ENCODE measurements at regions not wholly inside any gene's neighbourhood (a gene's known extent, or its start where the extent isn't known, plus 50 kb on each side); places are given as distances from the start of the nearest gene placed in this dataset.
"Not testable (repeated sequence)": the region's sequence is repeated elsewhere in the genome, so short reads cannot be mapped to it uniquely, and the experiment has no call there.

DNA sequence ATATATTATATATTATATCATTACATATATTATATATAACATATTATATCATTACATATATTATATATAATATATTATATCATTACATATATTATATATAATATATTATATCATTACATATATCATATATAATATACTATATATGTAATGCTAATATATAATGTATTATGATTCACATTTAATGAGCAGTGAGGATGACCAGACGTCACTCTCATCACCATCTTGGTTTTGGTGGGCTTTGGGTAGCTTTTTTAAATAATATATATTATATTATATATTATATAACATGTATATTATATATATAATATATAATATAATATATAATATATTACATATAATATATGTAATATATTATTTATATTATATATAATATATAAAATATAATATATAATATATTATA is 1189.4 kb upstream of the AUTS2 start:
- Histone ChIP-seq H3K4me3 (no peak overlapping the region), H3K27ac (no peak overlapping the region), H3K4me1 (no peaks in the 10 kb centered on the region), H3K9me3 (no peaks in the 10 kb centered on the region), H3K27me3 (no peaks in the 10 kb centered on the region), H3K36me3 (no peaks in the 10 kb centered on the region)
- ATAC-seq (no peak), DNase-seq (no peak)
- no peak for TF ChIP-seq POLR2A (IDR thresholded peaks at IDR 0.05)
- TF ChIP-seq, protein P1, sequence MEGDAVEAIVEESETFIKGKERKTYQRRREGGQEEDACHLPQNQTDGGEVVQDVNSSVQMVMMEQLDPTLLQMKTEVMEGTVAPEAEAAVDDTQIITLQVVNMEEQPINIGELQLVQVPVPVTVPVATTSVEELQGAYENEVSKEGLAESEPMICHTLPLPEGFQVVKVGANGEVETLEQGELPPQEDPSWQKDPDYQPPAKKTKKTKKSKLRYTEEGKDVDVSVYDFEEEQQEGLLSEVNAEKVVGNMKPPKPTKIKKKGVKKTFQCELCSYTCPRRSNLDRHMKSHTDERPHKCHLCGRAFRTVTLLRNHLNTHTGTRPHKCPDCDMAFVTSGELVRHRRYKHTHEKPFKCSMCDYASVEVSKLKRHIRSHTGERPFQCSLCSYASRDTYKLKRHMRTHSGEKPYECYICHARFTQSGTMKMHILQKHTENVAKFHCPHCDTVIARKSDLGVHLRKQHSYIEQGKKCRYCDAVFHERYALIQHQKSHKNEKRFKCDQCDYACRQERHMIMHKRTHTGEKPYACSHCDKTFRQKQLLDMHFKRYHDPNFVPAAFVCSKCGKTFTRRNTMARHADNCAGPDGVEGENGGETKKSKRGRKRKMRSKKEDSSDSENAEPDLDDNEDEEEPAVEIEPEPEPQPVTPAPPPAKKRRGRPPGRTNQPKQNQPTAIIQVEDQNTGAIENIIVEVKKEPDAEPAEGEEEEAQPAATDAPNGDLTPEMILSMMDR (IDR thresholded peaks at IDR 0.05 in 4 of 5, conservative IDR thresholded peaks at IDR 0.05 in 1 of 5) = no peak
- intact Hi-C loops (cut with DNase I; ENCODE audit: low total_unique reads) = no loop called here
- in situ Hi-C loops (cut with MboI; ENCODE audit: low sequenced_read_pairs in 4 of 4) = no loop called here

DNA sequence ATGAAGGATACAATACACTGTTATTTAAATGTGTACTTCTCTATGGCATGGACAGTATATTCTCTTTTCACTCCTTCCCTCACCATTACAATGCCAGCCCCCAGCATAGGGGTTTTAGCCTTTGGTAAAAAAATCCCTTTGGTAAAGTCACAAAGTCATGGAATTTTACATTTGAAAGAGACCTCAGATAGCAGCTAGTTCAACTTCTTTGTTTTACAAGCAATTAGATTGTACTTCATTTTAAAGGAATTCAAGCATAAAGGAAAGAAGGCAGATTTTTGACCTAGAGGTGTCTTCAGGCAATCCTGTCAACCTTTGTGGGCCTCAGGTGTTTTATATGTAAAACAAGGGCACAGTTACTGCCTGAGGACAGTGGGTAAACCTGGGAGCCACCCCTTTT is 1188.4 kb upstream of the AUTS2 start:
- H3K9me3 ChIP-seq = no peaks in the 10 kb centered on the region
- intact Hi-C loops (cut with DNase I; ENCODE audit: low total_unique reads) = no loop called here
- no peaks in the 10 kb centered on the region for H3K27me3 ChIP-seq
- no peaks in the 10 kb centered on the region for H3K4me1 ChIP-seq
- in situ Hi-C loops (cut with MboI; ENCODE audit: low sequenced_read_pairs in 4 of 4) = no loop called here
- no peak for TF ChIP-seq POLR2A (IDR thresholded peaks at IDR 0.05)
- TF ChIP-seq, protein P1 (IDR thresholded peaks at IDR 0.05 in 4 of 5, conservative IDR thresholded peaks at IDR 0.05 in 1 of 5) = no peak
- H3K27ac ChIP-seq = no peak overlapping the region
- ATAC-seq = no peak
- H3K4me3 ChIP-seq = no peak overlapping the region
- no peaks in the 10 kb centered on the region for H3K36me3 ChIP-seq
- no peak for DNase-seq

DNA sequence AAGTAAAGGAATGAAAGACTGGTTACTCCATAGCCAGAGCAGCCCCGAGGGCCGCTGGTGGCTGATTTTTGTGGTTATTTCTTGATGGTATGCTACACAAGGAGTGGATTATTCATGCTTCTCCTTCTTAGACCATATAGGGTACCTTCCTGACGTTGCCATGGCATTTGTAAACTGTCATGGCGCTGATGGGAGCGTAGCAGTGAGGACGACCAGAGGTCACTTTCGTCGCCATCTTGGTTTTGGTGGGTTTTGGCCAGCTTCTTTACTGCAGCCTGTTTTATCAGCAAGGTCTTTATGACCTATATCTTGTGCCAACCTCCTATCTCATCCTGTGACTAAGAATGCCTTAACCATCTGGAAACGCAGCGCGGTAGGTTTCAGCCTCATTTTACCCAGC is 1187.6 kb upstream of the AUTS2 start:
- ATAC-seq; H3K27me3 ChIP-seq; H3K27ac ChIP-seq; intact Hi-C loops (cut with DNase I; ENCODE audit: low total_unique reads); H3K4me1 ChIP-seq; H3K4me3 ChIP-seq; in situ Hi-C loops (cut with MboI; ENCODE audit: low sequenced_read_pairs in 4 of 4); H3K36me3 ChIP-seq; H3K9me3 ChIP-seq; DNase-seq: not testable (repeated sequence)

DNA sequence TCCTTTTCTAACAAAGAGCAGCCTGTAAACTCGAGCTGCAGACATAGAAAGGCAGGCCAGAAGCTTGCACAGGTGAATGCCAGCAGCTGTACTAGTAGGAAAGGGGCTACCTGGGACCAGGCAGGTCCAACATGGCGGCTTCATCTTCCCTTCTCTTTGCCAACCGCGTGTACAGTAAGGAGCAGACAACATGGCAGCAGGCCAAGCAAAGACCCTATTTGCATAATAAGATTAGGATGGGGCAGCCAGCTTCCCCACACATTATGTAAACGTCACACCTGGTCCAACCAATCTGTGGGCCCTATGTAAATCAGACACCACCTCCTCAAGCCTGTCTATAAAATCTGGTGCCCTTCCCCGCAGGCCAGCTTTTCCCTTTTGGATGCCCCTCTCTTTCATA is 1186.5 kb upstream of the AUTS2 start:
- H3K9me3 ChIP-seq = no peaks in the 10 kb centered on the region
- ATAC-seq = no peak
- DNase-seq = no peak
- intact Hi-C loops (cut with DNase I; ENCODE audit: low total_unique reads) (no loop called here), in situ Hi-C loops (cut with MboI; ENCODE audit: low sequenced_read_pairs in 4 of 4) (no loop called here)
- TF ChIP-seq, protein P1 (IDR thresholded peaks at IDR 0.05 in 4 of 5, conservative IDR thresholded peaks at IDR 0.05 in 1 of 5) = no peak
- no peak for TF ChIP-seq POLR2A (IDR thresholded peaks at IDR 0.05)
- H3K4me1 ChIP-seq = no peaks in the 10 kb centered on the region
- H3K36me3 ChIP-seq = no peaks in the 10 kb centered on the region
- no peaks in the 10 kb centered on the region for H3K27me3 ChIP-seq
- no peak overlapping the region for H3K4me3 ChIP-seq
- no peak overlapping the region for H3K27ac ChIP-seq

DNA sequence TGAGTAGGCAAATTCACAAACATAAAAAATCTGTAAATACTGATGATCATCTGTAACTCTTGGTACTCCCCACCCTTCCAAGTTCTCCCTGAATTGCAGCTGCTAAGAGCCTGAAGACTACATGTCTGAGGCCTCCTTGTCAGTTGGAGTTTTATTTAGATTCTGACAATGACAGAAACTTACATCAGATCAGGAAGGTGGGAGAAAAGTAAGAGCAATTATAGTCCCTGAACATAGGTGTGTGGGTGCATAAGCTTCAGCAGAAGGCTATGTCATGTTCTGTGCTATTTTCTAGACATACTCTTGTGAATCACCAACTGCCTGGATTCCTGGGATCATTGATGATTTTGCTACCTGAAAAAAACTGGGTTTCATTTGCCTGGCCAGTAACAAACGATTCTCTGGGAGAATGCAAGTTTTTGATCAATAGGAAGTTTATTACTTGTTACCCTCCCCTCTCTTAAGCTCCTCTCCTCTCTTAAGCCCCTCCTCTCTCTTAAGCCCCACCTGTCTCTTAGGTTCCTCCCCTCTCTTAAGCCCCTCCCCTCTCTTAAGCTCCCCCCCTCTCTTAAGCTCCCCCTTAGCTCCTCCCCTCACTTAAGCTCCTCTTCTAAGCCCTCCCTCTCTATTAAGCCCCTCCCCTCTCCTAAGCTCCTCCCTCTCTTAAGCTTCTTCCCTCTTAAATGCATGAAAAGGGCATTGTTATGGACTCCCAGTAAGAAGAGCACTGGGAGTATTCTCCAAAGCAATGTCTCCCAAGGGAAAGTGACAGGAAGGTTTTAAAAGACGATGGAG is 1183.4 kb upstream of the AUTS2 start:
- Histone ChIP-seq H3K27me3 (no peaks in the 10 kb centered on the region), H3K27ac (no peak overlapping the region), H3K36me3 (no peaks in the 10 kb centered on the region), H3K9me3 (no peaks in the 10 kb centered on the region), H3K4me3 (no peak overlapping the region), H3K4me1 (no peaks in the 10 kb centered on the region)
- DNase-seq (no peak), ATAC-seq (no peak)
- intact Hi-C loops (cut with DNase I; ENCODE audit: low total_unique reads) = no loop called here
- in situ Hi-C loops (cut with MboI; ENCODE audit: low sequenced_read_pairs in 4 of 4) = no loop called here
- no peak for TF ChIP-seq POLR2A (IDR thresholded peaks at IDR 0.05)
- TF ChIP-seq, protein P1 (IDR thresholded peaks at IDR 0.05 in 4 of 5, conservative IDR thresholded peaks at IDR 0.05 in 1 of 5) = no peak

Data from gastrocnemius medialis (tissue), 4 donors.